ENCODE measurements at regions not wholly inside any gene's neighbourhood (a gene's known extent, or its start where the extent isn't known, plus 50 kb on each side); places are given as distances from the start of the nearest gene placed in this dataset.

DNA sequence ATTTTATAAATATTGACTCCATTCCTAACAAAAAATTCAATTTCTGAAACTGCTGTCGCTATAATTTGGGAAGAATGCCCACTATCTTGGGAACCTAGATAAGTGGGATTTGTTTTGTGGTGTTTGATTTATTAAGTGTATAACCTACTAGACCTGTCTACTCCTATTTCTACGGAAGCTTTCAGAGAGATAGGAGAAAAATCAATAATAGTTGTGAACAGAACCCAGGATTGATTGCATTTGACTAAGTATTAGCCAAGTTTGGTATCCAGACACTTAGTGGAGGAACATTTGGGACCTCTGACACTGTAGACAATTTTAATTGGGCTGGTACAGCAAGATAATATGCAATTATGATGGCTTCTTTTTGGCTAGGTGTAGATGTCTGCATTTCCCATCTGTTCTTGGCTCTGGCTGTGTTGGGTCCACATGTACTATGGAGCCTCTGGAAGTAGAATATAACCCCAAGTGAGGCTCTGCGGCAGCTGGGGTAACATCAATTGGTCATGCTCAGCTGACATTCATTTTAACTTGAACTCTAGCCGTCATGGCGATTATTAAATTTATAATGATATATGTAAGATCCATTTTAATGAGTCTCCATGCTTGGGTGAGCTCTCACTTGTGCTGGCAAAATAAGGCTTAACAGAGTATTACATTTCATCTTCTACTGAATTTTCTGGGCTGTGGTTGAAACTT, 111.5 kb upstream of the E2F8 start:
- TF ChIP-seq, protein P1, sequence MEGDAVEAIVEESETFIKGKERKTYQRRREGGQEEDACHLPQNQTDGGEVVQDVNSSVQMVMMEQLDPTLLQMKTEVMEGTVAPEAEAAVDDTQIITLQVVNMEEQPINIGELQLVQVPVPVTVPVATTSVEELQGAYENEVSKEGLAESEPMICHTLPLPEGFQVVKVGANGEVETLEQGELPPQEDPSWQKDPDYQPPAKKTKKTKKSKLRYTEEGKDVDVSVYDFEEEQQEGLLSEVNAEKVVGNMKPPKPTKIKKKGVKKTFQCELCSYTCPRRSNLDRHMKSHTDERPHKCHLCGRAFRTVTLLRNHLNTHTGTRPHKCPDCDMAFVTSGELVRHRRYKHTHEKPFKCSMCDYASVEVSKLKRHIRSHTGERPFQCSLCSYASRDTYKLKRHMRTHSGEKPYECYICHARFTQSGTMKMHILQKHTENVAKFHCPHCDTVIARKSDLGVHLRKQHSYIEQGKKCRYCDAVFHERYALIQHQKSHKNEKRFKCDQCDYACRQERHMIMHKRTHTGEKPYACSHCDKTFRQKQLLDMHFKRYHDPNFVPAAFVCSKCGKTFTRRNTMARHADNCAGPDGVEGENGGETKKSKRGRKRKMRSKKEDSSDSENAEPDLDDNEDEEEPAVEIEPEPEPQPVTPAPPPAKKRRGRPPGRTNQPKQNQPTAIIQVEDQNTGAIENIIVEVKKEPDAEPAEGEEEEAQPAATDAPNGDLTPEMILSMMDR (conservative IDR thresholded peaks at IDR 0.05; ENCODE audit: low read depth, low read length): no peak
- no peak for TF ChIP-seq EZH2 (IDR thresholded peaks at IDR 0.05; ENCODE audit: borderline replicate concordance, low read depth, low read length, poor library complexity, severe bottlenecking)

Measured in A673 (cell line).